ENCODE measurements at regions not wholly inside any gene's neighbourhood (a gene's known extent, or its start where the extent isn't known, plus 50 kb on each side); places are given as distances from the start of the nearest gene placed in this dataset.
"Not testable (repeated sequence)": the region's sequence is repeated elsewhere in the genome, so short reads cannot be mapped to it uniquely, and the experiment has no call there.

DNA sequence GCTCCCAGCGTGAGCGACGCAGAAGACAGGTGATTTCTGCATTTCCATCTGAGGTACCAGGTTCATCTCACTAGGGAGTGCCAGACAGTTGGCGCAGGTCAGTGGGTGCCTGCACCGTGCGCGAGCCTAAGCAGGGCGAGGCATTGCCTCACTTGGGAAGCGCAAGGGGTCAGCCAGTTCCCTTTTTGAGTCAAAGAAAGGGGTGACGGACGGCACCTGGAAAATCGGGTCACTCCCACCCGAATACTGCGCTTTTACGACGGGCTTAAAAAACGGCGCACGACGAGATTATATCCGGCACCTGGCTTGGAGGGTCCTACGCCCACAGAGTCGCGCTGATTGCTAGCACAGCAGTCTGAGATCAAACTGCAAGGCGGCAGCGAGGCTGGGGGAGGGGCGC lies 915.9 kb upstream of the FBXO33 start:
- not testable (repeated sequence) for H4K20me1 ChIP-seq (ENCODE audit: insufficient read depth, low read depth, low read length); H2AFZ ChIP-seq (ENCODE audit: low read length); H3K4me1 ChIP-seq (ENCODE audit: low read length); H3K4me2 ChIP-seq (ENCODE audit: low read depth, low read length, poor library complexity, severe bottlenecking); H3K36me3 ChIP-seq (ENCODE audit: insufficient read depth, low read length); DNase-seq; H3K4me3 ChIP-seq (ENCODE audit: low read length); H3K27ac ChIP-seq (ENCODE audit: low read length); H3K9me2 ChIP-seq (replicated peaks; ENCODE audit: insufficient read depth, low read length); H3K9ac ChIP-seq (ENCODE audit: low read length); H3K79me2 ChIP-seq (ENCODE audit: low read length); H3K27me3 ChIP-seq (ENCODE audit: low read length)
- peaks cover 24% of the 10 kb centered on the region for H3K9me3 ChIP-seq (ENCODE audit: low read length)

- Histone ChIP-seq H3K27me3 (ENCODE audit: low read length) (no peaks in the 10 kb centered on the region), H4K20me1 (ENCODE audit: insufficient read depth, low read depth, low read length) (no peaks in the 10 kb centered on the region), H3K4me2 (ENCODE audit: low read depth, low read length, poor library complexity, severe bottlenecking) (no peak overlapping the region), H3K9me3 (ENCODE audit: low read length) (peaks cover 25% of the 10 kb centered on the region), H3K9me2 (replicated peaks; ENCODE audit: insufficient read depth, low read length) (no peaks in the 10 kb centered on the region), H2AFZ (ENCODE audit: low read length) (no peak overlapping the region), H3K4me3 (ENCODE audit: low read length) (no peak overlapping the region), H3K9ac (ENCODE audit: low read length) (no peak overlapping the region), H3K36me3 (ENCODE audit: insufficient read depth, low read length) (no peaks in the 10 kb centered on the region), H3K27ac (ENCODE audit: low read length) (no peak overlapping the region), H3K4me1 (ENCODE audit: low read length) (no peaks in the 10 kb centered on the region), H3K79me2 (ENCODE audit: low read length) (no peaks in the 10 kb centered on the region)
- DNase-seq, result no peak
Measured at GRCh38 chr14:40347675-40348074, 915.4 kb upstream of the FBXO33 start.

DNA sequence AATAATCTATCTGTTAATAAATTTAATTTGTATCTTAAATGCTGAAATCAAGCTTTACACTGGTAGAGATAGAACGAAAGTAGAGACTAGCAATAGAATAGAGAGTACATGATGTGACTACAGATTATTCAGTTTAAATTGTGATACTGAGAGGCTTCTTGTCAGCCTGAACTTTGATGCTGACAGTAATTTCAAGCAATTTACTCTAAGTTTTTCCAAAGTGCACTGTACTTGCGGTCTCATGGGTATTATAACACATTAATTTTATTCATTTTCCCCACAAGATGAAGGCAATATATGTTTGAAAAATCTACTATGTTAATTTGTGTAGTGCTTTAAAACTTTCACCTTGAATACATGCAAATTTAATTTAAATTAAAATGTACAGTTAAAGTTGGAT lies 914.0 kb upstream of the FBXO33 start:
- H4K20me1 ChIP-seq (ENCODE audit: insufficient read depth, low read depth, low read length), result no peaks in the 10 kb centered on the region

DNA sequence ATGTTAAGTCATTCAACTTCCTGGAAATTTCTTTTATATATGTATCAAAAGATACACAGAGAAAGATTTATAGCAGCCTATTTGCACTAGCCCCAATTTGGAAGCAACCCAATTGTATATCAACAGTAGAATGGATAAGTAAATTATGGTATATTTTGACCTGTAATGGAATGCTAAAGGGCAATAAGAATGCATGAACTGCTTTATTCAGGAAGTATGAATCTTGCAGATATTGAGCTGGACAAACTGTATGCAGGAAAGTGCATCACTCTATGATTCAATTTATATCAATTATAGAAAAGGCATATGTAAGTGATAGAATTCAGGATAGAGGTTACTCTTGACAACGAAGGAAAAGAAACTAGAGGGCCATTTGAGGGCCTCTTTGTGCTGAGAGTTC lies 913.1 kb upstream of the FBXO33 start:
- H3K4me3 ChIP-seq (ENCODE audit: low read length), result no peak overlapping the region
- no peaks in the 10 kb centered on the region for H3K9me2 ChIP-seq (replicated peaks; ENCODE audit: insufficient read depth, low read length)
- peaks cover 42% of the 10 kb centered on the region for H3K9me3 ChIP-seq (ENCODE audit: low read length)
- H3K4me1 ChIP-seq (ENCODE audit: low read length), result no peaks in the 10 kb centered on the region
- H4K20me1 ChIP-seq (ENCODE audit: insufficient read depth, low read depth, low read length), result no peaks in the 10 kb centered on the region
- no peak overlapping the region for H3K27ac ChIP-seq (ENCODE audit: low read length)
- H3K4me2 ChIP-seq (ENCODE audit: low read depth, low read length, poor library complexity, severe bottlenecking), result no peak overlapping the region
- no peak overlapping the region for H2AFZ ChIP-seq (ENCODE audit: low read length)
- DNase-seq, result no peak
- H3K27me3 ChIP-seq (ENCODE audit: low read length), result no peaks in the 10 kb centered on the region
- H3K36me3 ChIP-seq (ENCODE audit: insufficient read depth, low read length), result no peaks in the 10 kb centered on the region
- H3K9ac ChIP-seq (ENCODE audit: low read length), result no peak overlapping the region
- H3K79me2 ChIP-seq (ENCODE audit: low read length), result no peaks in the 10 kb centered on the region

More for the DNA sequence above, 914.0 kb upstream of the FBXO33 start:
- Histone ChIP-seq H3K36me3 (ENCODE audit: insufficient read depth, low read length) (no peaks in the 10 kb centered on the region), H3K9me3 (ENCODE audit: low read length) (peaks cover 34% of the 10 kb centered on the region), H3K79me2 (ENCODE audit: low read length) (no peaks in the 10 kb centered on the region), H3K9me2 (replicated peaks; ENCODE audit: insufficient read depth, low read length) (no peaks in the 10 kb centered on the region), H3K4me1 (ENCODE audit: low read length) (no peaks in the 10 kb centered on the region), H3K9ac (ENCODE audit: low read length) (no peak overlapping the region), H3K27me3 (ENCODE audit: low read length) (no peaks in the 10 kb centered on the region), H3K4me2 (ENCODE audit: low read depth, low read length, poor library complexity, severe bottlenecking) (no peak overlapping the region), H3K27ac (ENCODE audit: low read length) (no peak overlapping the region), H3K4me3 (ENCODE audit: low read length) (no peak overlapping the region), H2AFZ (ENCODE audit: low read length) (no peak overlapping the region)
- no peak for DNase-seq

DNA sequence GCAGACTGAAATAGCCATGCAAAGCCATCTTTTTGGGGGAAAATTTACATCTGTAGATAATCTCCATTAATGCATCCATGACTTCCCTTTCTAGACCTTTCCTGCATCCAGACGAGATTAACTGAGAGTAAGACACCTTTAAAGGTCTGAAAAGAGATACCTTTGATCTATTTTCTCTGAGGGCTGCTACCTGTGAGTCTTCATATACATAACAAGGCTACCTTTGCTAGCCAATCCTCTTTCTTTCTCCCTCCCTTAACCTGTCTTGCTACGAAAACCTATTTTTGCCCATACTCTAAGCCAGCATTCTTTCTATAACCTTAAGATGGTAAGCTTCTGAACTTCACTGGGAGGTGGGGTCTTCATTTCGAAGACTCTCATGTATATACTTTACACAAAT lies 908.5 kb upstream of the FBXO33 start:
- Histone ChIP-seq H3K9ac (ENCODE audit: low read length) (no peak overlapping the region), H2AFZ (ENCODE audit: low read length) (no peak overlapping the region)

GRCh38 chr14:40336846-40337245 lies 904.6 kb upstream of the FBXO33 start:
- Histone ChIP-seq H3K27me3 (ENCODE audit: low read length) (no peaks in the 10 kb centered on the region), H3K4me1 (ENCODE audit: low read length) (no peaks in the 10 kb centered on the region), H2AFZ (ENCODE audit: low read length) (no peak overlapping the region), H3K27ac (ENCODE audit: low read length) (no peak overlapping the region), H3K9me2 (replicated peaks; ENCODE audit: insufficient read depth, low read length) (no peaks in the 10 kb centered on the region), H3K79me2 (ENCODE audit: low read length) (no peaks in the 10 kb centered on the region), H3K9ac (ENCODE audit: low read length) (no peak overlapping the region), H3K36me3 (ENCODE audit: insufficient read depth, low read length) (no peaks in the 10 kb centered on the region), H3K9me3 (ENCODE audit: low read length) (peaks cover 26% of the 10 kb centered on the region), H3K4me3 (ENCODE audit: low read length) (no peak overlapping the region), H4K20me1 (ENCODE audit: insufficient read depth, low read depth, low read length) (no peaks in the 10 kb centered on the region), H3K4me2 (ENCODE audit: low read depth, low read length, poor library complexity, severe bottlenecking) (no peak overlapping the region)
- DNase-seq, result no peak

More for the DNA sequence above, 908.5 kb upstream of the FBXO33 start:
- no peaks in the 10 kb centered on the region for H3K9me2 ChIP-seq (replicated peaks; ENCODE audit: insufficient read depth, low read length)
- H3K27me3 ChIP-seq (ENCODE audit: low read length), result no peaks in the 10 kb centered on the region
- no peak overlapping the region for H3K4me3 ChIP-seq (ENCODE audit: low read length)
- no peaks in the 10 kb centered on the region for H3K4me1 ChIP-seq (ENCODE audit: low read length)
- no peak for DNase-seq
- H3K27ac ChIP-seq (ENCODE audit: low read length), result no peak overlapping the region
- H3K36me3 ChIP-seq (ENCODE audit: insufficient read depth, low read length), result no peaks in the 10 kb centered on the region
- H3K79me2 ChIP-seq (ENCODE audit: low read length), result no peaks in the 10 kb centered on the region
- H3K9me3 ChIP-seq (ENCODE audit: low read length), result peaks cover 36% of the 10 kb centered on the region
- no peak overlapping the region for H3K4me2 ChIP-seq (ENCODE audit: low read depth, low read length, poor library complexity, severe bottlenecking)
- no peaks in the 10 kb centered on the region for H4K20me1 ChIP-seq (ENCODE audit: insufficient read depth, low read depth, low read length)

GRCh38 chr14:40326519-40326918 lies 894.3 kb upstream of the FBXO33 start:
- not testable (repeated sequence) for H3K4me2 ChIP-seq (ENCODE audit: low read depth, low read length, poor library complexity, severe bottlenecking); H3K79me2 ChIP-seq (ENCODE audit: low read length); H3K27me3 ChIP-seq (ENCODE audit: low read length); H3K36me3 ChIP-seq (ENCODE audit: insufficient read depth, low read length); H4K20me1 ChIP-seq (ENCODE audit: insufficient read depth, low read depth, low read length); H3K27ac ChIP-seq (ENCODE audit: low read length); H3K9ac ChIP-seq (ENCODE audit: low read length); H3K4me1 ChIP-seq (ENCODE audit: low read length); DNase-seq; H3K4me3 ChIP-seq (ENCODE audit: low read length); H2AFZ ChIP-seq (ENCODE audit: low read length); H3K9me2 ChIP-seq (replicated peaks; ENCODE audit: insufficient read depth, low read length)
- H3K9me3 ChIP-seq (ENCODE audit: low read length), result peaks cover 21% of the 10 kb centered on the region

GRCh38 chr14:40318211-40318719 lies 886.0 kb upstream of the FBXO33 start:
- DNase-seq, result no peak
- Histone ChIP-seq H3K9me3 (ENCODE audit: low read length) (peaks cover 51% of the 10 kb centered on the region), H4K20me1 (ENCODE audit: insufficient read depth, low read depth, low read length) (no peaks in the 10 kb centered on the region), H2AFZ (ENCODE audit: low read length) (no peak overlapping the region), H3K27ac (ENCODE audit: low read length) (no peak overlapping the region), H3K27me3 (ENCODE audit: low read length) (no peaks in the 10 kb centered on the region), H3K9ac (ENCODE audit: low read length) (no peak overlapping the region), H3K79me2 (ENCODE audit: low read length) (no peaks in the 10 kb centered on the region), H3K36me3 (ENCODE audit: insufficient read depth, low read length) (no peaks in the 10 kb centered on the region), H3K4me2 (ENCODE audit: low read depth, low read length, poor library complexity, severe bottlenecking) (no peak overlapping the region), H3K4me3 (ENCODE audit: low read length) (no peak overlapping the region), H3K4me1 (ENCODE audit: low read length) (no peaks in the 10 kb centered on the region), H3K9me2 (replicated peaks; ENCODE audit: insufficient read depth, low read length) (no peaks in the 10 kb centered on the region)

- Histone ChIP-seq H3K4me2 (ENCODE audit: low read depth, low read length, poor library complexity, severe bottlenecking) (no peak overlapping the region), H3K9me3 (ENCODE audit: low read length) (peaks cover 49% of the 10 kb centered on the region), H3K9ac (ENCODE audit: low read length) (no peak overlapping the region), H2AFZ (ENCODE audit: low read length) (no peak overlapping the region), H3K27ac (ENCODE audit: low read length) (no peak overlapping the region), H3K36me3 (ENCODE audit: insufficient read depth, low read length) (no peaks in the 10 kb centered on the region), H3K79me2 (ENCODE audit: low read length) (no peaks in the 10 kb centered on the region), H3K4me1 (ENCODE audit: low read length) (no peaks in the 10 kb centered on the region), H3K27me3 (ENCODE audit: low read length) (no peaks in the 10 kb centered on the region), H3K9me2 (replicated peaks; ENCODE audit: insufficient read depth, low read length) (no peaks in the 10 kb centered on the region), H3K4me3 (ENCODE audit: low read length) (no peak overlapping the region), H4K20me1 (ENCODE audit: insufficient read depth, low read depth, low read length) (no peaks in the 10 kb centered on the region)
- no peak for DNase-seq
Measured at GRCh38 chr14:40317690-40318089, 885.5 kb upstream of the FBXO33 start.

All from Karpas-422 (cell line).